GM21526 (cell line): ENCODE measurements at regions not wholly inside any gene's neighbourhood (a gene's known extent, or its start where the extent isn't known, plus 50 kb on each side); places are given as distances from the start of the nearest gene placed in this dataset.
A peak's percentile ranks its signal among the peaks of the same experiment; 100 is the strongest.

ENCODE experiments used
- ATAC-seq: cut with Tn5 transposase; IDR thresholded peaks from one replicate; pipeline ENCODE4 v1.9.1; 2021; ENCODE audit warnings: moderate library complexity; ENCODE audit not compliant: unreplicated experiment, low FRiP score

- no peak for ATAC-seq
Measured at GRCh38 chr4:123708902-123709301, 312.3 kb downstream of the SPRY1 start.

- no peak for ATAC-seq
Measured at GRCh38 chr4:123709336-123709735, 312.7 kb downstream of the SPRY1 start.

GRCh38 chr4:123731035-123731434 lies 334.4 kb downstream of the SPRY1 start:
- ATAC-seq, result no peak

GRCh38 chr4:123737156-123737555 lies 340.6 kb downstream of the SPRY1 start:
- no peak for ATAC-seq

- no peak for ATAC-seq
Measured at GRCh38 chr4:123739806-123740205, 343.2 kb downstream of the SPRY1 start.

GRCh38 chr4:123740236-123740635 lies 343.6 kb downstream of the SPRY1 start:
- no peak for ATAC-seq

GRCh38 chr4:123741906-123742305 lies 345.3 kb downstream of the SPRY1 start:
- no peak for ATAC-seq

- ATAC-seq, result no peak
Measured at GRCh38 chr4:123743848-123744247, 347.3 kb downstream of the SPRY1 start.

GRCh38 chr4:123744664-123745290 lies 348.2 kb downstream of the SPRY1 start:
- ATAC-seq, result no peak

- no peak for ATAC-seq
Measured at GRCh38 chr4:123747016-123747415, 350.4 kb downstream of the SPRY1 start.

- no peak for ATAC-seq
Measured at GRCh38 chr4:123748806-123749205, 352.2 kb downstream of the SPRY1 start.

GRCh38 chr4:123749383-123749782 lies 352.8 kb downstream of the SPRY1 start:
- ATAC-seq, result no peak

- no peak for ATAC-seq
Measured at GRCh38 chr4:123750044-123750443, 353.4 kb downstream of the SPRY1 start.

- ATAC-seq, result no peak
Measured at GRCh38 chr4:123755655-123756054, 359.1 kb downstream of the SPRY1 start.

- ATAC-seq, result no peak
Measured at GRCh38 chr4:123767806-123768205, 371.2 kb downstream of the SPRY1 start.

GRCh38 chr4:123770884-123771283 lies 374.3 kb downstream of the SPRY1 start:
- no peak for ATAC-seq

- peak; percentile 99 for ATAC-seq
Measured at GRCh38 chr4:123776267-123776666, 379.7 kb downstream of the SPRY1 start.

- ATAC-seq, result no peak
Measured at GRCh38 chr4:123777373-123777772, 380.8 kb downstream of the SPRY1 start.

GRCh38 chr4:123783151-123783790 lies 386.7 kb downstream of the SPRY1 start:
- no peak for ATAC-seq

GRCh38 chr4:123783921-123784320 lies 387.3 kb downstream of the SPRY1 start:
- ATAC-seq, result no peak

- ATAC-seq, result no peak
Measured at GRCh38 chr4:123784626-123785025, 388.0 kb downstream of the SPRY1 start.

GRCh38 chr4:123785538-123785937 lies 388.9 kb downstream of the SPRY1 start:
- ATAC-seq, result no peak
